ENCODE measurements at regions not wholly inside any gene's neighbourhood (a gene's known extent, or its start where the extent isn't known, plus 50 kb on each side); places are given as distances from the start of the nearest gene placed in this dataset.

GRCh38 chr5:175032013-175032412, 307.6 kb downstream of the MSX2 start:
- no peaks in the 10 kb centered on the region for H3K4me1 ChIP-seq (ENCODE audit: control insufficient read depth, insufficient read depth, low read length)
- WGBS, 2 experiments (ENCODE audit: insufficient coverage in 1 of 2, insufficient read length in 1 of 2) = 74 to 75% methylated on average over 1 to 2 of the region's 2 CpGs
- H3K9me3 ChIP-seq (ENCODE audit: control insufficient read depth, low read length) = no peaks in the 10 kb centered on the region
- H3K4me1 Mint-ChIP-seq = no peaks in the 10 kb centered on the region
- no peaks in the 10 kb centered on the region for H3K36me3 ChIP-seq (ENCODE audit: control insufficient read depth, insufficient read depth, low read length)
- no peak overlapping the region for H3K4me3 ChIP-seq (ENCODE audit: low read length)
- no peak for TF ChIP-seq CTCF (conservative IDR thresholded peaks at IDR 0.05)
- H3K27me3 ChIP-seq (ENCODE audit: control insufficient read depth, insufficient read depth, low read length, poor library complexity, severe bottlenecking) = no peaks in the 10 kb centered on the region
- no peak overlapping the region for H3K4me3 Mint-ChIP-seq
- H3K9me3 Mint-ChIP-seq = no peaks in the 10 kb centered on the region
- no peak for DNase-seq
- H3K9ac ChIP-seq (ENCODE audit: extremely low read depth, low read length, poor library complexity, severe bottlenecking) = no peak overlapping the region
- no peak overlapping the region for H3K27ac Mint-ChIP-seq
- H3K27me3 Mint-ChIP-seq (ENCODE audit: insufficient read depth) = peaks cover 2% of the 10 kb centered on the region
- H3K27ac ChIP-seq (ENCODE audit: low read depth, low read length) = no peak overlapping the region
- no peaks in the 10 kb centered on the region for H3K36me3 Mint-ChIP-seq (ENCODE audit: low read depth)

GRCh38 chr5:175027390-175027789, 303.0 kb downstream of the MSX2 start:
- WGBS, 2 experiments (ENCODE audit: insufficient coverage in 1 of 2, insufficient read length in 1 of 2) = 89 to 100% methylated on average over 1 to 3 of the region's 3 CpGs
- Mint-ChIP-seq H3K27ac (no peak overlapping the region), H3K4me3 (no peak overlapping the region), H3K36me3 (ENCODE audit: low read depth) (no peaks in the 10 kb centered on the region), H3K9me3 (peaks cover 22% of the 10 kb centered on the region), H3K27me3 (ENCODE audit: insufficient read depth) (peaks cover 2% of the 10 kb centered on the region), H3K4me1 (no peaks in the 10 kb centered on the region)
- Histone ChIP-seq H3K36me3 (ENCODE audit: control insufficient read depth, insufficient read depth, low read length) (no peaks in the 10 kb centered on the region), H3K27me3 (ENCODE audit: control insufficient read depth, insufficient read depth, low read length, poor library complexity, severe bottlenecking) (no peaks in the 10 kb centered on the region), H3K27ac (ENCODE audit: low read depth, low read length) (no peak overlapping the region), H3K9ac (ENCODE audit: extremely low read depth, low read length, poor library complexity, severe bottlenecking) (no peak overlapping the region), H3K9me3 (ENCODE audit: control insufficient read depth, low read length) (peaks cover 15% of the 10 kb centered on the region), H3K4me3 (ENCODE audit: low read length) (no peak overlapping the region), H3K4me1 (ENCODE audit: control insufficient read depth, insufficient read depth, low read length) (no peaks in the 10 kb centered on the region)
- no peak for TF ChIP-seq CTCF (conservative IDR thresholded peaks at IDR 0.05)
- no peak for DNase-seq

- 84 to 97% methylated on average over 4 of the region's 4 CpGs for WGBS, 2 experiments (ENCODE audit: insufficient coverage in 1 of 2, insufficient read length in 1 of 2)
- H3K4me1 ChIP-seq (ENCODE audit: control insufficient read depth, insufficient read depth, low read length) = no peaks in the 10 kb centered on the region
- H3K36me3 ChIP-seq (ENCODE audit: control insufficient read depth, insufficient read depth, low read length) = no peaks in the 10 kb centered on the region
- H3K4me3 Mint-ChIP-seq = no peak overlapping the region
- TF ChIP-seq CTCF (conservative IDR thresholded peaks at IDR 0.05) = no peak
- no peaks in the 10 kb centered on the region for H3K4me1 Mint-ChIP-seq
- no peak overlapping the region for H3K27ac ChIP-seq (ENCODE audit: low read depth, low read length)
- no peak for DNase-seq
- H3K27me3 Mint-ChIP-seq (ENCODE audit: insufficient read depth) = no peaks in the 10 kb centered on the region
- peaks cover 15% of the 10 kb centered on the region for H3K9me3 ChIP-seq (ENCODE audit: control insufficient read depth, low read length)
- H3K9ac ChIP-seq (ENCODE audit: extremely low read depth, low read length, poor library complexity, severe bottlenecking) = no peak overlapping the region
- H3K36me3 Mint-ChIP-seq (ENCODE audit: low read depth) = no peaks in the 10 kb centered on the region
- H3K27ac Mint-ChIP-seq = no peak overlapping the region
- peaks cover 22% of the 10 kb centered on the region for H3K9me3 Mint-ChIP-seq
- H3K4me3 ChIP-seq (ENCODE audit: low read length) = no peak overlapping the region
- no peaks in the 10 kb centered on the region for H3K27me3 ChIP-seq (ENCODE audit: control insufficient read depth, insufficient read depth, low read length, poor library complexity, severe bottlenecking)
Observed at GRCh38 chr5:175025077-175025476, 300.7 kb downstream of the MSX2 start.

Measured in endodermal cell (in vitro differentiated cells).